ENCODE measurements at regions not wholly inside any gene's neighbourhood (a gene's known extent, or its start where the extent isn't known, plus 50 kb on each side); places are given as distances from the start of the nearest gene placed in this dataset.

GRCh38 chr3:153848702-153849101 lies 272.5 kb upstream of the ARHGEF26 start:
- Histone ChIP-seq H2AFZ (ENCODE audit: low read depth) (no peak overlapping the region), H3K4me1 (ENCODE audit: low read depth, poor library complexity, severe bottlenecking) (no peaks in the 10 kb centered on the region), H3K79me2 (ENCODE audit: insufficient read depth, low read depth) (no peaks in the 10 kb centered on the region), H3K27me3 (ENCODE audit: insufficient read depth, low read depth) (no peaks in the 10 kb centered on the region), H3K4me2 (no peak overlapping the region), H3K27ac (no peak overlapping the region), H3K9ac (no peak overlapping the region), H3K36me3 (ENCODE audit: insufficient read depth) (no peaks in the 10 kb centered on the region), H4K20me1 (ENCODE audit: insufficient read depth) (no peaks in the 10 kb centered on the region), H3K4me3 (IDR thresholded peaks at IDR 0.05; ENCODE audit: insufficient read depth, low read depth, low read length) (no peak overlapping the region)
- TF ChIP-seq CTCF (conservative IDR thresholded peaks at IDR 0.05; ENCODE audit: low read depth, low read length), result no peak

GRCh38 chr3:153852355-153852754 lies 268.8 kb upstream of the ARHGEF26 start:
- no peaks in the 10 kb centered on the region for H4K20me1 ChIP-seq (ENCODE audit: insufficient read depth)
- H3K9ac ChIP-seq, result no peak overlapping the region
- no peaks in the 10 kb centered on the region for H3K4me1 ChIP-seq (ENCODE audit: low read depth, poor library complexity, severe bottlenecking)
- H3K27ac ChIP-seq, result no peak overlapping the region
- no peaks in the 10 kb centered on the region for H3K27me3 ChIP-seq (ENCODE audit: insufficient read depth, low read depth)
- H2AFZ ChIP-seq (ENCODE audit: low read depth), result no peak overlapping the region
- H3K4me3 ChIP-seq (IDR thresholded peaks at IDR 0.05; ENCODE audit: insufficient read depth, low read depth, low read length), result no peak overlapping the region
- no peak overlapping the region for H3K4me2 ChIP-seq
- no peaks in the 10 kb centered on the region for H3K79me2 ChIP-seq (ENCODE audit: insufficient read depth, low read depth)
- no peak for TF ChIP-seq CTCF (conservative IDR thresholded peaks at IDR 0.05; ENCODE audit: low read depth, low read length)
- H3K36me3 ChIP-seq (ENCODE audit: insufficient read depth), result no peaks in the 10 kb centered on the region

DNA sequence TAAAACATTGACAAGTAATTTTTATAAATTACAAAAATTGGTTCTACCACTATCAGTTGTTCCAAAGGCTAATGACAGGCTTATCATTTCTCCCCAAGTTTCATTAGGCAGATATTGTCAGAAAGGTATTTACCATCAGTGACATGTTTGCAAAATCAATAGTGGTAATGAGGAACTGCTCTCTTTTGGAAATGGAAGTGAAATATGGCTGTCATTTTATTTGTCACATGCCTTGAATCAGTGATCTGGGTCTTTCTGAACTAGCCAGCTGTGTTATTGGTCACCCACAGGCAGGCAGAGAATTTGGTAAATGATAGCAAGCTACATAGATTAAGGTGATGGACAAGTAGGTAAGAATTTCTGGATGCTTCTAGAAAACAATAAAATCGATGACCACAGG lies 268.0 kb upstream of the ARHGEF26 start:
- Histone ChIP-seq H3K9ac (no peak overlapping the region), H2AFZ (ENCODE audit: low read depth) (no peak overlapping the region), H3K4me1 (ENCODE audit: low read depth, poor library complexity, severe bottlenecking) (no peaks in the 10 kb centered on the region), H4K20me1 (ENCODE audit: insufficient read depth) (no peaks in the 10 kb centered on the region), H3K4me2 (no peak overlapping the region), H3K27ac (no peak overlapping the region), H3K27me3 (ENCODE audit: insufficient read depth, low read depth) (no peaks in the 10 kb centered on the region), H3K4me3 (IDR thresholded peaks at IDR 0.05; ENCODE audit: insufficient read depth, low read depth, low read length) (no peak overlapping the region), H3K79me2 (ENCODE audit: insufficient read depth, low read depth) (no peaks in the 10 kb centered on the region), H3K36me3 (ENCODE audit: insufficient read depth) (no peaks in the 10 kb centered on the region)
- no peak for TF ChIP-seq CTCF (conservative IDR thresholded peaks at IDR 0.05; ENCODE audit: low read depth, low read length)

GRCh38 chr3:153855772-153856171 lies 265.4 kb upstream of the ARHGEF26 start:
- no peak for TF ChIP-seq CTCF (conservative IDR thresholded peaks at IDR 0.05; ENCODE audit: low read depth, low read length)
- Histone ChIP-seq H3K27me3 (ENCODE audit: insufficient read depth, low read depth) (no peaks in the 10 kb centered on the region), H3K4me2 (no peak overlapping the region), H3K4me3 (IDR thresholded peaks at IDR 0.05; ENCODE audit: insufficient read depth, low read depth, low read length) (no peak overlapping the region), H2AFZ (ENCODE audit: low read depth) (no peak overlapping the region), H3K27ac (no peak overlapping the region), H3K4me1 (ENCODE audit: low read depth, poor library complexity, severe bottlenecking) (no peaks in the 10 kb centered on the region), H3K79me2 (ENCODE audit: insufficient read depth, low read depth) (no peaks in the 10 kb centered on the region), H4K20me1 (ENCODE audit: insufficient read depth) (no peaks in the 10 kb centered on the region), H3K36me3 (ENCODE audit: insufficient read depth) (no peaks in the 10 kb centered on the region), H3K9ac (no peak overlapping the region)
